ENCODE measurements at regions not wholly inside any gene's neighbourhood (a gene's known extent, or its start where the extent isn't known, plus 50 kb on each side); places are given as distances from the start of the nearest gene placed in this dataset.

- DNase-seq: no peak
Observed at GRCh38 chr6:139877828-139878405, 503.5 kb upstream of the CITED2 start.

GRCh38 chr6:139872665-139873064 is 498.2 kb upstream of the CITED2 start:
- no peak for DNase-seq

DNA sequence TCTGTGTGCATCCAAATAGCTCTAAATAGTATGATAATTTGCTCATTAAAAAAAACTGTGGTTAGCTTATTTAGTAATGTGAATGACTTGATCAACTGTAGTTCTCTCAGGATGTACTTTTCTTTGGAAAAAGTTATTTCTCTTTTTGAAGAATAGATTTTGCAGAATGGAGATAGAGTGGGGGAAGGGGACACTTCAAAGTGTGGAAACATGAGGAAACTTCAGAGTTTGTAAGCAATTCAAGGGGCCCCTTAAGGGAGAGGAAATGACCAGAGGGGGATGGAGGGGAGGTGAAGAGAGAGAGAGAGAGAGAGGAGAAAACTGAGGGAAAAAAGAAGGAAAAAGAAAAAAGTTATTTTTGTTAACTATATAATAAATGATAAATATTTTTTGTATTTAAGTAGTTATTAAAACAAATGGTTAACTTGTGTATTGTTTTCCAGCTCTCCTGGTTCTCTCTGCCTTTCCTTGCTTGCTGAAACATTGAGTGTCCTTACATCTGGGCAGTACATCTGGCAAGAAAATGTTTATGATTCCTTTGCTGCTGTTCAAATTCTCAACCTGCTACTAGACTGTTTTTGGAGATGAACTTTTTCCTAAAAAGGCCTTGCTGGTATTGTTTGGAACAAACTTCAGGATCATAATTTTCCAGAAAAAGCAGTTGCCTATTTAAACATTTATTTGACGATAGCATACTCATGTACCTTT is 497.5 kb upstream of the CITED2 start:
- no peak for DNase-seq

- DNase-seq: no peak
Observed at GRCh38 chr6:139871165-139871710, 496.8 kb upstream of the CITED2 start.

DNA sequence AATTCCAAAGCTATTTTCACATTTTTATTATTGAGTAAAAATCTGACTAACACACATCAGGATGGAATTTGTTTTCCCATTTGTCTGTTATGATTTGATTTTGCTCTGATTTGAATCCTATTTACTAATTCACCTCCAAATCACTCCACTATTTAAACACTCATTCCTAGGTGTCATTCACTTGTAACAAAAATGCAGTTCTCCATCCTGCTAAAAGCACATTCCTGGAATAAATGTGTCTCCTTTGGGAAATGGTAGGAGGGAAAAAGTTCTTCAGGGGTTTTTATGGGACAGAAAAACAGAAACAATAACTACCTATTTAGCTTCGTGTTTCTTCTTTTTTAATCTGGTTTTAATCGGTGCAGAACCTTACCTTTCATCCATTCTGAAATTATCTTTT is 494.1 kb upstream of the CITED2 start:
- DNase-seq: no peak

DNA sequence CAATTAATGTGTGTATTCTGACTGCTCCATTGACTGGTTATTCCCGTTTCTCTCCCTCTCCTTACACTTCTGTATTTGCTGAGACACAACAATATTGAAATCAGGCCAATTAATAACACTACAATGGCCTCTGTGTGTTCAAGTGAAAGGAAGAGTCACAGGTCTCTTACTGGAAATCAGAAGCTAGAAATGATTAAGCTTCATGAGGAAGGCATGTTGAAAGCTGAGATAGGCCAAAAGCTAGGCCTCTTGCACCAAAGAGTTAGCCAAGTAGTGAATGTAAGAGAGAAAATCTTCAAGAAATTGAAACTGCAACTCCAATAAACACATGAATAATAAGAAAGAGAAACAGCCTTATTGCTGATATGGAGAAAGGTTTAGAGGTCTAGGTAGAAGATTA is 489.5 kb upstream of the CITED2 start:
- DNase-seq: no peak

GRCh38 chr6:139863346-139863745 is 488.9 kb upstream of the CITED2 start:
- DNase-seq: no peak

- no peak for DNase-seq
Observed at GRCh38 chr6:139862311-139862710, 487.9 kb upstream of the CITED2 start.

GRCh38 chr6:139860203-139860602 is 485.8 kb upstream of the CITED2 start:
- DNase-seq: no peak

DNA sequence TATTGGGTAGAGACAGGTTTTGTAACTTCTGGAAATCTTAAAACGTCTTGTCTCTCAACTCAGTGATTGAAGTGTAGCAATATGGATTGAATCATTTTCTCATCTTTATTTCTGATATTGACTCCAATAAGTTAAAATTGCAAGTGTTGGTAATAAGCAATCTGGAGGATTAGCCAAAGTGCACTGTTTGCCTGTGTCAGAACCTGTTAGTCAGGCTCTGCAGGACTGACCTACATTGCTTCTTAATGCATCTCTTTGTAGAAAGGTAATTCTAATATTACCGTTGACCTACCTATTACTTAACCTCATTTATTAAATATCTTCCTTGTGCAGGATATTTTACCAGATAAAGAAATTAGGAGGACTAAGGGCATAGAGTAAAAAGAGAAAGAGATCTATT is 484.0 kb upstream of the CITED2 start:
- no peak for DNase-seq

GRCh38 chr6:139857143-139857542 is 482.7 kb upstream of the CITED2 start:
- no peak for DNase-seq

DNA sequence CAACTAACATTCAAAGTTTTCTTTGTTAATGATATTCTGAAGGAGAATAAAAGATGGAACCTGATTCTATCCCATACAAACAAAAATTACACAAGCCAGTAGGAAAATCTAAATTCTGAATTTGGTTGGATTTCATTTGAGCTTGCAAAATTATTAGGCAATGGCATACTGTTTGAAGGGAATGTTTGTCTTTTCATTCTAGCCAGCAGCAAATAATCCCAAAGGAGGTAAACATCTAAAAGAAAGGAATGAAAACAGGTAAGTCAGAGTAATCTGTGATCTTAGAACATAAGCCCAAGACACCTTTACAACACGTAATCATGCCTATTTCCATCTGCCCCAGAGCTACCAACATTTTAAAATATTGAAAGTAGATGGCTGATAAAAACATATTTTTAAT is 482.1 kb upstream of the CITED2 start:
- no peak for DNase-seq

DNA sequence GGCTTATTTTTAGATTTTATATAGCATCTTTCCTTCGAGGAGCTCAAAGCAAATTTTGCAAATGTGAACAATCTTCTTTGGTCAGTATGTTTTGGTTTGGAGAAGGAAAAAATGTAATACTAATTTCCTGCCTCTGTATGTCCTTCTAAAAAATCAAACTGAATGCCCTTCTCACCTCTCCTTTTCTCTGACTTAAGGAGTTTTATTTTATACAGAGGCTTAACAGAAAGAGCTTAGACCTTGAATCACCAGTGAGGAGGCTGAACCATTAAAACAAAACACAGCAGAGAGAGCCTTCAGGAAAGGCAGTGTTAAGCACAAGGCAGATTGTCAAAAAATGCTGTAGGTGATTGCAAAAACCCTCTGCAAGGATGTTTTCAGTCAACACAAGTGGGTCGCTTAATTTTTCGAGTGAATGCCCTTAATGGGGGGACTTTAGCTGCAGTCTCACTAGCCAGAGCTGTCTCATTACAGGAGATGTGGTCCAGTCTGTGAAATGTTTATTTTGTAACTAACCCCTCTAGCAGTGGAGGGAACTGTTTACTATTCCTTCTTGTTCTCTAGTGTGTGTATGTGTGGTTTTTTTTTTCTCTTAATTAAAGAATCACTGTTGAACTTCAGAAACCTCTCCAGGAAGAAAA is 481.3 kb upstream of the CITED2 start:
- no peak for DNase-seq

GRCh38 chr6:139853302-139853992 is 479.0 kb upstream of the CITED2 start:
- DNase-seq: no peak

DNA sequence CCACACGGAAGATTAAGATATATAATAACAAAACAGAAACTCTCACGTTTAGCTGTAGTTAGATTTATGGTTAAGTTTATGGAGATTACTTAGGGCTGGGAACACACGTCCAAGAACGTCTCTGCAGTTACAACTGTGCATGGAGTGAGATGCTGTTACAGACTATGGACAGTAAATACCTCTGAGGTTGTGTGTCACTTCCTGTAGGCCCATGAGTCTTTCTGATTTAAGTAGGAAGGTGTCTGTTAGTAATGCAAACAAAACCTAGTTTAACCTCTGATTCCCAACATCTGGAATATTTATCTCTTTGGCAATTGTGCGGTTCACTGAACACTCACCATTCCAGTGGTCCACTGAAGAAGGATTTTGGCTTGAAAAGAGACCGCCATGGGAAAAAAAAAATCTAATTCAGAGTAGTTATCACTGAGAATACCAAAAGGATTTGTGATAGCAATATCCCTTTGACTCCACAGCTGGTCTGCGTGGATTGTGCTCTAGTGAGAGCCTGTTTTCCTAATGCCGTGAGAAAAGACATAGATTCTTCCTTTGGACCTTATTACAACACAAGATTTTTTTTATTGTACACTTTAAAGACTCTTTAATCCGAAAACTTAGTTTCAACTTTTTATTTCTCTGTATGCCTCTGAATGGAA is 478.2 kb upstream of the CITED2 start:
- DNase-seq: no peak

GRCh38 chr6:139852067-139852466 is 477.6 kb upstream of the CITED2 start:
- no peak for DNase-seq

GRCh38 chr6:139851206-139851605 is 476.8 kb upstream of the CITED2 start:
- no peak for DNase-seq

DNA sequence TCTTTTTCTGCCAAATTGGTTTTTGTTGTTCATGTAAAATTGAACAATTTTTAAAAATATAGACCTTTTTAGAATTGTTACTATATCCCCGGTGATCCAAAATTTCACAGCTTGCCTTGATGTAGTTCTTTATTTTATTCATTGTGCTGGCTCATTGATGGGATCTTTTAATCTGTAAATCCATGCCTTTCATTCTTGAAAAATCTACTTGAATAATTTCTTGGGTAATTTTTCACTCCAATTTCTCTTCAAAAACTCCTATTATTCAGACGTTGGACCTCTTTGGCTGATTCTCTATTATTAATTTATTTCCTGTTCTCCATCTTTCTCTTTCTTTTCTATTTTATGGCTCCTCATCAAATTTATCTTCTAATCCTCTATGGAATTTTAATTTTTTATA is 476.1 kb upstream of the CITED2 start:
- no peak for DNase-seq

- no peak for DNase-seq
Observed at GRCh38 chr6:139847457-139847813, 473.0 kb upstream of the CITED2 start.

DNA sequence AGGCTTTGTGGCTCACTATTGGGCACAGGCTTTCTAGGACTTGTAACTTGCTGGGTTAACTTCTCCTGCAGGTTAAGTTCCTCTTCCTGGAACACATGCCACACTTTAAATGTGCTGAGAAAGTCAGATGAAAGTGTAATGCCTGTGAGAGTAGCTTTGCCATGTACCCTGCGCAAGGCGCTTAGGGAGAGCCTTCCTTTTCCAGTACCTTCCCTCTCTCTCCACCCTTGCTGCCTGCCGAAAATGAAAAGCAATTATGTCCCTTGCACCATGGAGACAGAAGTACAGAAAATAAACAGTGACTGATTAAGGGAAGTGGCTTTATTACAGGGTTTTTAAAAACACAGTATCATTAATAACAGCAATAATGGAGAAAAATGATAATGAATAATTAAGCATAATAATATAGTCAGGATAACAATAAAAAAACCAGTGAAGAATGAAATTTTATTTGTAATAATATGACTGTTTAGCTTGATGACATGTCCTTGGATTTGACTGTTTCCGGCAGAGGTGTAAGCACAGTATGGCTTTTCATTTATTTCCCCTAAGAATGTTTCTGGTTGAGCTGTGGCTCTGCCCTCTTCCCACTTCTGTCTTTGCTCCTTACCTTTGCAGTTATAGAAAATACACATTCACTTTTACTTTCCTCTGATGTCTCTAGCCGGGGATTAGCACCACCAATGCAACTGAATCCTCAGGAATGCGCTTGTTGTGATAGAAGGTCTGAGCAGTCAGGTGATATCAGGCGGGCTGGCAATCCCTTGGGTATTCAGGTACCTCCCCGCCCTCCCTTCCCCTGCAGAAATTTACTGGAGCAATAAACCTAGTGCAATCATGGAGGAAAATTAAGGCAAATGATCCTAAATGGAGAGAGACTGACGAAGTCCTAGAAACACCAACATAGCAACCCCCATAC is 472.3 kb upstream of the CITED2 start:
- DNase-seq: no peak

GRCh38 chr6:139844907-139845306 is 470.5 kb upstream of the CITED2 start:
- no peak for DNase-seq

GRCh38 chr6:139841794-139842215 is 467.4 kb upstream of the CITED2 start:
- DNase-seq: peak; percentile 24

All from SIG-M5 (cell line).